Stimulated activated naive CD4-positive, alpha-beta T cell (primary cell): ENCODE measurements at regions not wholly inside any gene's neighbourhood (a gene's known extent, or its start where the extent isn't known, plus 50 kb on each side); places are given as distances from the start of the nearest gene placed in this dataset.
"Not testable (repeated sequence)": the region's sequence is repeated elsewhere in the genome, so short reads cannot be mapped to it uniquely, and the experiment has no call there.

ENCODE experiments used
- DNase-seq, 6 experiments: peaks; one replicate each; lab custom pipeline; 2025; lab: John Stamatoyannopoulos, UW

- no peak for DNase-seq
These were observed 130.9 kb upstream of the CHD1 start for GRCh38 chr5:99059685-99060084.

- DNase-seq: no peak
These were observed 129.7 kb upstream of the CHD1 start for GRCh38 chr5:99058466-99058865.

- no peak for DNase-seq
These were observed 126.2 kb upstream of the CHD1 start for GRCh38 chr5:99054972-99055371.

- DNase-seq: no peak
These were observed 117.1 kb upstream of the CHD1 start for GRCh38 chr5:99045871-99046270.

- DNase-seq: not testable (repeated sequence)
These were observed 114.5 kb upstream of the CHD1 start for GRCh38 chr5:99043257-99043656.

- peak in 5 of 6 experiments; percentile 5 to 80 (median 71) for DNase-seq
These were observed 108.9 kb upstream of the CHD1 start for GRCh38 chr5:99037668-99038067.

- no peak for DNase-seq
These were observed 107.1 kb upstream of the CHD1 start for GRCh38 chr5:99035942-99036341.

- DNase-seq: no peak
These were observed 105.5 kb upstream of the CHD1 start for GRCh38 chr5:99034336-99034735.

- peak in 3 of 6 experiments; percentile 22 to 49 (median 34) for DNase-seq
These were observed 104.5 kb upstream of the CHD1 start for GRCh38 chr5:99033014-99033900.

GRCh38 chr5:99032234-99033013, 103.6 kb upstream of the CHD1 start:
- peak in 2 of 6 experiments; percentile 23 to 43 for DNase-seq

GRCh38 chr5:99030906-99031440, 102.2 kb upstream of the CHD1 start:
- no peak for DNase-seq

GRCh38 chr5:99029172-99029571, 100.4 kb upstream of the CHD1 start:
- no peak for DNase-seq

GRCh38 chr5:99028170-99028569, 99.4 kb upstream of the CHD1 start:
- DNase-seq: not testable (repeated sequence)

GRCh38 chr5:99025298-99026045, 96.7 kb upstream of the CHD1 start:
- no peak for DNase-seq

- no peak for DNase-seq
These were observed 94.5 kb upstream of the CHD1 start for GRCh38 chr5:99023330-99023729.

GRCh38 chr5:99022250-99022649, 93.4 kb upstream of the CHD1 start:
- no peak for DNase-seq

- DNase-seq: no peak
These were observed 91.9 kb upstream of the CHD1 start for GRCh38 chr5:99020698-99021048.

- DNase-seq: no peak
These were observed 91.2 kb upstream of the CHD1 start for GRCh38 chr5:99019812-99020697.

GRCh38 chr5:99019254-99019653, 90.4 kb upstream of the CHD1 start:
- DNase-seq: no peak

GRCh38 chr5:99010294-99010693, 81.5 kb upstream of the CHD1 start:
- DNase-seq: no peak

GRCh38 chr5:99008009-99008408, 79.2 kb upstream of the CHD1 start:
- DNase-seq: not testable (repeated sequence)
